ENCODE measurements at regions not wholly inside any gene's neighbourhood (a gene's known extent, or its start where the extent isn't known, plus 50 kb on each side); places are given as distances from the start of the nearest gene placed in this dataset.

DNA sequence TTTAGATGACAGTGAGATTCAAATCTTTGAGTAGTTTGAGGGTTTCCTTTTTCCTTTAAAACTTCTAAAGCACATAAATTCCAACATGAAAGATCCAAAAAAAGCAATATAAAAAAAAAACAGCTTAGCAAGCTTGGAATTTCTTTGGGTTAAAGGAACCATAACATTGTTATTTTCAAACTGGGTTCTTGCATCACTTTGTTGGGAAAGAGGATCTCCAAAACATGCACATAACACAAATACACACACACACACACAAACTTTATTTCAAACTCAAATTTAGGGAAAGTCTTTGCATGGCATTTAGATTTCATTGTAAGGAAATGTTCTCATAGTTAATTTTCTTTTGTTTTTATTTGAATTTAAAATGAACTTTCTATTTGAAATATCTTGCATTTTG, 79.2 kb upstream of the COL8A1 start:
- TF ChIP-seq, protein P1, sequence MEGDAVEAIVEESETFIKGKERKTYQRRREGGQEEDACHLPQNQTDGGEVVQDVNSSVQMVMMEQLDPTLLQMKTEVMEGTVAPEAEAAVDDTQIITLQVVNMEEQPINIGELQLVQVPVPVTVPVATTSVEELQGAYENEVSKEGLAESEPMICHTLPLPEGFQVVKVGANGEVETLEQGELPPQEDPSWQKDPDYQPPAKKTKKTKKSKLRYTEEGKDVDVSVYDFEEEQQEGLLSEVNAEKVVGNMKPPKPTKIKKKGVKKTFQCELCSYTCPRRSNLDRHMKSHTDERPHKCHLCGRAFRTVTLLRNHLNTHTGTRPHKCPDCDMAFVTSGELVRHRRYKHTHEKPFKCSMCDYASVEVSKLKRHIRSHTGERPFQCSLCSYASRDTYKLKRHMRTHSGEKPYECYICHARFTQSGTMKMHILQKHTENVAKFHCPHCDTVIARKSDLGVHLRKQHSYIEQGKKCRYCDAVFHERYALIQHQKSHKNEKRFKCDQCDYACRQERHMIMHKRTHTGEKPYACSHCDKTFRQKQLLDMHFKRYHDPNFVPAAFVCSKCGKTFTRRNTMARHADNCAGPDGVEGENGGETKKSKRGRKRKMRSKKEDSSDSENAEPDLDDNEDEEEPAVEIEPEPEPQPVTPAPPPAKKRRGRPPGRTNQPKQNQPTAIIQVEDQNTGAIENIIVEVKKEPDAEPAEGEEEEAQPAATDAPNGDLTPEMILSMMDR (conservative IDR thresholded peaks at IDR 0.05 in 1 of 2, IDR thresholded peaks at IDR 0.05 in 1 of 2; ENCODE audit: low read depth in 1 of 2, low read length in 2 of 2) = no peak
- no peak for TF ChIP-seq EZH2 (IDR thresholded peaks at IDR 0.05; ENCODE audit: low read length, missing control alignments)
